Liver (tissue), 7 donors: ENCODE measurements at regions not wholly inside any gene's neighbourhood (a gene's known extent, or its start where the extent isn't known, plus 50 kb on each side); places are given as distances from the start of the nearest gene placed in this dataset.

ENCODE experiments used
- DNase-seq: peaks from one replicate; pipeline ENCODE4 v3.0.0-alpha.2; 2017; ENCODE audit warnings: low spot score
- H3K27ac ChIP-seq, 2 donors: one replicate each; pipeline ENCODE4 v1.7.0; 2013; ENCODE audit warnings: inconsistent platforms in 2 of 2, low read length in 2 of 2, control low read depth in 1 of 2, low read depth in 1 of 2, mild to moderate bottlenecking in 1 of 2
- H3K27me3 ChIP-seq, 4 donors: one replicate each; pipeline versions ENCODE4 v1.6.1 to v1.7.0; 2013; ENCODE audit warnings: low read length in 3 of 4, inconsistent platforms in 1 of 4, mild to moderate bottlenecking in 1 of 4, moderate library complexity in 1 of 4; ENCODE audit not compliant: control insufficient read depth in 4 of 4, insufficient read depth in 4 of 4
- H3K36me3 ChIP-seq, 4 donors: one replicate each; pipeline versions ENCODE4 v1.6.1 to v1.7.0; 2013; ENCODE audit warnings: low read length in 3 of 4, mild to moderate bottlenecking in 3 of 4, low read depth in 1 of 4, moderate library complexity in 1 of 4; ENCODE audit not compliant: control insufficient read depth in 4 of 4, insufficient read depth in 3 of 4
- H3K4me1 ChIP-seq, 4 donors: one replicate each; pipeline versions ENCODE4 v1.6.1 to v1.7.0; 2013; ENCODE audit warnings: low read length in 3 of 4, mild to moderate bottlenecking in 3 of 4, moderate library complexity in 1 of 4; ENCODE audit not compliant: control insufficient read depth in 4 of 4, insufficient read depth in 4 of 4
- H3K4me3 ChIP-seq, 3 donors: one replicate each; pipeline versions ENCODE4 v1.6.1 to v1.7.0; 2013; ENCODE audit warnings: low read length in 3 of 3, control low read depth in 1 of 3, low read depth in 1 of 3, mild to moderate bottlenecking in 1 of 3
- H3K9ac ChIP-seq, 2 donors: one replicate each; pipeline ENCODE4 v1.7.0; 2013; ENCODE audit warnings: low read length in 2 of 2, mild to moderate bottlenecking in 2 of 2, moderate library complexity in 2 of 2, control low read depth in 1 of 2, low read depth in 1 of 2
- H3K9me3 ChIP-seq, 4 donors: one replicate each; pipeline versions ENCODE4 v1.6.1 to v1.7.0; 2013; ENCODE audit warnings: low read length in 3 of 4; ENCODE audit not compliant: control insufficient read depth in 4 of 4
- EGR1 ChIP-seq, 2 donors: IDR thresholded peaks; 2 replicates each; pipeline ENCODE4 v1.6.1; 2016 to 2018; ENCODE audit warnings: antibody characterized with exemption in 2 of 2, low read depth in 2 of 2
- FOXA2 ChIP-seq: IDR thresholded peaks from 2 replicates; pipeline ENCODE4 v1.6.1; 2016; ENCODE audit warnings: antibody characterized with exemption
- HNF4A ChIP-seq, 2 donors: conservative IDR thresholded peaks; 2 replicates each; pipeline ENCODE4 v1.6.1; 2016; ENCODE audit warnings: antibody characterized with exemption in 2 of 2, mild to moderate bottlenecking in 2 of 2
- HNF4G ChIP-seq: IDR thresholded peaks from 2 replicates; pipeline ENCODE4 v1.6.1; 2016; ENCODE audit warnings: antibody characterized with exemption
- JUND ChIP-seq, 2 donors: IDR thresholded peaks; 2 replicates each; pipeline ENCODE4 v1.6.1; 2016; ENCODE audit warnings: antibody characterized with exemption in 2 of 2
- RAD21 ChIP-seq, 2 donors: IDR thresholded peaks; 2 replicates each; pipeline ENCODE4 v1.6.1; 2016; ENCODE audit warnings: antibody characterized with exemption in 2 of 2, mild to moderate bottlenecking in 2 of 2
- REST ChIP-seq: IDR thresholded peaks from 2 replicates; pipeline ENCODE4 v1.6.1; 2016; ENCODE audit warnings: antibody characterized with exemption, mild to moderate bottlenecking
- RXRA ChIP-seq, 2 donors: IDR thresholded peaks; 2 replicates each; pipeline ENCODE4 v1.6.1; 2017 to 2018; ENCODE audit warnings: antibody characterized with exemption in 2 of 2, mild to moderate bottlenecking in 1 of 2
- SP1 ChIP-seq: IDR thresholded peaks from 2 replicates; pipeline ENCODE4 v1.6.1; 2018; ENCODE audit warnings: antibody characterized with exemption, mild to moderate bottlenecking
- WGBS: extraction: QIAGEN DNeasy Blood & Tissue Kit; methylation state at CpG from one replicate; pipeline ENCODE4 v1.1.7; 2013; 5-methylcytosine and 5-hydroxymethylcytosine counted together
- TF ChIP-seq, protein P1 (sequence below): IDR thresholded peaks from 2 replicates; pipeline ENCODE4 v1.6.1; 2016; ENCODE audit warnings: antibody characterized with exemption
- TF ChIP-seq, protein P2 (sequence below): IDR thresholded peaks from 2 replicates; pipeline ENCODE4 v1.6.1; 2016; ENCODE audit warnings: antibody characterized with exemption
- donor health status: healthy.
- donor health status: healthy.
- donor health status: healthy.
- donor health status: healthy.

DNA sequence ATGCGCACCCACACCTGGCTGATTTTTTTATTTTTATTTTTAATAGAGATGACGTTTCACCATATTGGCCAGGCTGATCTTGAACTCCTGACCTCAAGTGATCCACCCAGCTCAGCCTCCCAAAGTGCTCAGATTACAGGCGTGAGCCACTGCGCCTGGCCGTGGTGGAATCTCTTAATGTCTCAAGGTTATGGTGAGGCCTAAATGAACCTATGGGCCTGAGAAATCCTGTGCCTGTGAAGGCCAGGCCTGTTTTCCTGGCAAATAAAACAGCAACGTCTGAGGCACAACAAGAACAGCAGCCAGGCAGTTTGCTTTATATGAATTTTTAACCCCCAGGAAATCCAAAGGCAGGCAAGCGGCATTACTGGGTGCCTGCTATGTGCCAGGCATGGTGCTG, 297.5 kb upstream of the ZMIZ1 start:
- TF ChIP-seq REST (no peak), HNF4A (conservative IDR thresholded peaks at IDR 0.05) (no peak), EGR1 (IDR thresholded peaks at IDR 0.05; ENCODE audit: low read depth in 2 of 2) (no peak), RAD21 (IDR thresholded peaks at IDR 0.05) (no peak), JUND (IDR thresholded peaks at IDR 0.05) (no peak), HNF4G (no peak), FOXA2 (no peak), RXRA (IDR thresholded peaks at IDR 0.05) (no peak), SP1 (no peak)
- TF ChIP-seq, protein P1, sequence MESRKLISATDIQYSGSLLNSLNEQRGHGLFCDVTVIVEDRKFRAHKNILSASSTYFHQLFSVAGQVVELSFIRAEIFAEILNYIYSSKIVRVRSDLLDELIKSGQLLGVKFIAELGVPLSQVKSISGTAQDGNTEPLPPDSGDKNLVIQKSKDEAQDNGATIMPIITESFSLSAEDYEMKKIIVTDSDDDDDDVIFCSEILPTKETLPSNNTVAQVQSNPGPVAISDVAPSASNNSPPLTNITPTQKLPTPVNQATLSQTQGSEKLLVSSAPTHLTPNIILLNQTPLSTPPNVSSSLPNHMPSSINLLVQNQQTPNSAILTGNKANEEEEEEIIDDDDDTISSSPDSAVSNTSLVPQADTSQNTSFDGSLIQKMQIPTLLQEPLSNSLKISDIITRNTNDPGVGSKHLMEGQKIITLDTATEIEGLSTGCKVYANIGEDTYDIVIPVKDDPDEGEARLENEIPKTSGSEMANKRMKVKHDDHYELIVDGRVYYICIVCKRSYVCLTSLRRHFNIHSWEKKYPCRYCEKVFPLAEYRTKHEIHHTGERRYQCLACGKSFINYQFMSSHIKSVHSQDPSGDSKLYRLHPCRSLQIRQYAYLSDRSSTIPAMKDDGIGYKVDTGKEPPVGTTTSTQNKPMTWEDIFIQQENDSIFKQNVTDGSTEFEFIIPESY: no peak
- TF ChIP-seq, protein P2, sequence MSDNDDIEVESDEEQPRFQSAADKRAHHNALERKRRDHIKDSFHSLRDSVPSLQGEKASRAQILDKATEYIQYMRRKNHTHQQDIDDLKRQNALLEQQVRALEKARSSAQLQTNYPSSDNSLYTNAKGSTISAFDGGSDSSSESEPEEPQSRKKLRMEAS: no peak
- H3K27me3 ChIP-seq: no peaks in the 10 kb centered on the region
- DNase-seq: no peak
- H3K27ac ChIP-seq: no peak overlapping the region
- H3K9me3 ChIP-seq: no peaks in the 10 kb centered on the region
- H3K9ac ChIP-seq: no peak overlapping the region
- peaks cover 2 to 13% (median 12%) of the 10 kb centered on the region in 4 donors for H3K4me1 ChIP-seq
- H3K4me3 ChIP-seq: no peak overlapping the region
- WGBS: 88% methylated on average over 7 of the region's 7 CpGs
- no peaks in the 10 kb centered on the region for H3K36me3 ChIP-seq

DNA sequence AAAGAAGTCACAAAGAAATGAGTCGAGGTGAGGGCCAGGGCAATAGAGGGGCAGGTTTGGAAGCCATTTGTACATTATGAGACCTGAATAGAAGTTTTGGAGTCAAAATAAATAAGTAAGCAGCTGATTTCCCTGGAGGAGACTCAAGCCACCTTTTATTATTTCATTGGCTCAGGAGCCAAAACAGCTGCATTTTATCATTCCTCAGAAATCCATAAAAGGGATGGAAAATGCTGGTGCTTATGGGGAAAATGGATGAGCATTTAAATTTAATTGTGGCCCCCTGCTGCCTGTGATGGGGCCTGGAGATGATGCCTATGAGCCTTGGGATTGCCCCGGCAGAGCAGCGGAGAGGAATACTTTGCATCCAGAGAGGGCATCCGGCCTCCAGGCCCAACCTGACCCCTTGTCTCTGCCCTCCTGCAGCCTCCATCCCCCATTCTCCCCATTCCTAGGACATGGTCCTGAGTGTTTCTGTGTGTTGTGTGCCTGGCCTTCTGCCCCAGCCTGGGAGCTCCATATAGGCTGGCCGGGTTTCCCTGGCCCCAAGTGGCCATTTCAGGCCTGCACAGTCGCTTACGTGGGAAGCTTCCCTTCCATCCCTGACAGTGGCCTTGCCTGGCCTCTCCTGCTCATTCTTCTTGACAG, 296.8 kb upstream of the ZMIZ1 start:
- H3K4me3 ChIP-seq: no peak overlapping the region
- no peaks in the 10 kb centered on the region for H3K36me3 ChIP-seq
- no peak overlapping the region for H3K27ac ChIP-seq
- H3K9me3 ChIP-seq: no peaks in the 10 kb centered on the region
- no peak overlapping the region for H3K9ac ChIP-seq
- 90% methylated on average over 7 of the region's 7 CpGs for whole genome bisulfite sequencing
- H3K27me3 ChIP-seq: no peaks in the 10 kb centered on the region
- H3K4me1 ChIP-seq: peaks cover 2 to 13% (median 12%) of the 10 kb centered on the region in 4 donors
- DNase-seq: no peak
- TF ChIP-seq RXRA (IDR thresholded peaks at IDR 0.05): no peak

DNA sequence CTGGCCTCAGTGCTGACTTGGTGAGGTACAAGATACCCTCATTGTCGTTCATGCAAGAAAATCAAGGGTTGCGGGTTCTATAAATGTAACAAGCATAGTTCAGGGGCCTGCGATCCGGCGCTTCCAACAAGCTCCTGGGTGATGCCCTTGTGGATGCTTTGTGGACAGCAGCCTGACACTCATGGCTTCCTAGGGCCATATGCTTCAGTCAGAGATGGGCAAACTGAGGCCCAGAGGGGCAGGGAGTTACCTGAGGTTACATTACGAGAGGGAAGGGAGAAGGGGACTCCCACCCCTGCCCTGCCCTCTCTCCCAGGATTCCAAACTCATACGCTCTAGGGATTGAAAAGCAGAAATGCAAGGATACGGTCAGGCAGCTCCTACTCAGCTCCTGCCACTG, 296.3 kb upstream of the ZMIZ1 start:
- Histone ChIP-seq H3K9ac (no peak overlapping the region), H3K36me3 (no peaks in the 10 kb centered on the region), H3K4me1 (peaks cover 2 to 13% (median 12%) of the 10 kb centered on the region in 4 donors), H3K27me3 (no peaks in the 10 kb centered on the region), H3K9me3 (no peaks in the 10 kb centered on the region), H3K4me3 (no peak overlapping the region), H3K27ac (no peak overlapping the region)
- TF ChIP-seq HNF4A (conservative IDR thresholded peaks at IDR 0.05): no peak
- DNase-seq: no peak
- 96% methylated on average over 8 of the region's 8 CpGs for WGBS
